ENCODE measurements at regions not wholly inside any gene's neighbourhood (a gene's known extent, or its start where the extent isn't known, plus 50 kb on each side); places are given as distances from the start of the nearest gene placed in this dataset.

- TF ChIP-seq POLR2AphosphoS5 (IDR thresholded peaks at IDR 0.05), result no peak
- TF ChIP-seq CTCF (IDR thresholded peaks at IDR 0.05), result no peak
Measured at GRCh38 chr13:105732806-105733529, 802.5 kb downstream of the EFNB2 start.
